ENCODE measurements at regions not wholly inside any gene's neighbourhood (a gene's known extent, or its start where the extent isn't known, plus 50 kb on each side); places are given as distances from the start of the nearest gene placed in this dataset.
A peak's percentile ranks its signal among the peaks of the same experiment; 100 is the strongest.

GRCh38 chr5:18403941-18404438 is 769.7 kb downstream of the TAF11L14 start:
- TF ChIP-seq, protein P1, sequence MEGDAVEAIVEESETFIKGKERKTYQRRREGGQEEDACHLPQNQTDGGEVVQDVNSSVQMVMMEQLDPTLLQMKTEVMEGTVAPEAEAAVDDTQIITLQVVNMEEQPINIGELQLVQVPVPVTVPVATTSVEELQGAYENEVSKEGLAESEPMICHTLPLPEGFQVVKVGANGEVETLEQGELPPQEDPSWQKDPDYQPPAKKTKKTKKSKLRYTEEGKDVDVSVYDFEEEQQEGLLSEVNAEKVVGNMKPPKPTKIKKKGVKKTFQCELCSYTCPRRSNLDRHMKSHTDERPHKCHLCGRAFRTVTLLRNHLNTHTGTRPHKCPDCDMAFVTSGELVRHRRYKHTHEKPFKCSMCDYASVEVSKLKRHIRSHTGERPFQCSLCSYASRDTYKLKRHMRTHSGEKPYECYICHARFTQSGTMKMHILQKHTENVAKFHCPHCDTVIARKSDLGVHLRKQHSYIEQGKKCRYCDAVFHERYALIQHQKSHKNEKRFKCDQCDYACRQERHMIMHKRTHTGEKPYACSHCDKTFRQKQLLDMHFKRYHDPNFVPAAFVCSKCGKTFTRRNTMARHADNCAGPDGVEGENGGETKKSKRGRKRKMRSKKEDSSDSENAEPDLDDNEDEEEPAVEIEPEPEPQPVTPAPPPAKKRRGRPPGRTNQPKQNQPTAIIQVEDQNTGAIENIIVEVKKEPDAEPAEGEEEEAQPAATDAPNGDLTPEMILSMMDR (IDR thresholded peaks at IDR 0.05; ENCODE audit: low read depth, low read length) = no peak

DNA sequence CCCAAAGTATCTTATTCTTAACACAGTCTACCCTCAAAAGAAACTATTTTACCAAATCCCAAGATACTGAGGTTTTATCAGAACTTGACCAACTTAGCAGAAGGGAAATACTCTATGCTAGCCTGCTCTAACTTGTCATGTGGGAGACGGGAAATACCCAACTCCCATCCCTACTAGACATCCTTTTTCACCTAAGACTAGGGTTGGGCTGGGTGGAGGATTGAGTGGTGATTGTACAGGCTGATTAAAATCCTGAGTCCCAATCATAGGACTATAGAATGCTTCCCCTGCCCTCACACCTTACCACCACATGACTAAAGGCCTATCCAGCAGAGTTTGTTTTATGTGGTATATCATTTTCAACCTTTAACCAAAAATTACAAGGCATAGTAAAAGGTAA is 786.5 kb downstream of the TAF11L14 start:
- Histone ChIP-seq H3K36me3 (no peaks in the 10 kb centered on the region; the same call in 1 of the 2 replicates), H3K9me3 (no peaks in the 10 kb centered on the region; the same call in 1 of the 2 replicates), H3K4me1 (no peaks in the 10 kb centered on the region; the same call in 1 of the 2 replicates), H3K4me3 (ENCODE audit: low read depth, low read length) (no peak overlapping the region), H3K27me3 (no peaks in the 10 kb centered on the region)
- no peak for DNase-seq
- TF ChIP-seq, protein P1 (IDR thresholded peaks at IDR 0.05; ENCODE audit: low read depth, low read length) = no peak

More at GRCh38 chr5:18403941-18404438, 769.7 kb downstream of the TAF11L14 start:
- H3K4me3 ChIP-seq (ENCODE audit: low read depth, low read length) = no peak overlapping the region
- no peaks in the 10 kb centered on the region for H3K4me1 ChIP-seq
- no peaks in the 10 kb centered on the region for H3K9me3 ChIP-seq
- no peaks in the 10 kb centered on the region for H3K36me3 ChIP-seq
- H3K27me3 ChIP-seq = no peaks in the 10 kb centered on the region
- DNase-seq = no peak

GRCh38 chr5:18433336-18433735 is 799.1 kb downstream of the TAF11L14 start:
- peak; percentile 81 for DNase-seq
- Histone ChIP-seq H3K4me3 (ENCODE audit: low read depth, low read length) (no peak overlapping the region), H3K27me3 (no peaks in the 10 kb centered on the region), H3K9me3 (no peaks in the 10 kb centered on the region), H3K36me3 (no peaks in the 10 kb centered on the region), H3K4me1 (peaks cover 27% of the 10 kb centered on the region)
- TF ChIP-seq, protein P1 (IDR thresholded peaks at IDR 0.05; ENCODE audit: low read depth, low read length) = no peak

DNA sequence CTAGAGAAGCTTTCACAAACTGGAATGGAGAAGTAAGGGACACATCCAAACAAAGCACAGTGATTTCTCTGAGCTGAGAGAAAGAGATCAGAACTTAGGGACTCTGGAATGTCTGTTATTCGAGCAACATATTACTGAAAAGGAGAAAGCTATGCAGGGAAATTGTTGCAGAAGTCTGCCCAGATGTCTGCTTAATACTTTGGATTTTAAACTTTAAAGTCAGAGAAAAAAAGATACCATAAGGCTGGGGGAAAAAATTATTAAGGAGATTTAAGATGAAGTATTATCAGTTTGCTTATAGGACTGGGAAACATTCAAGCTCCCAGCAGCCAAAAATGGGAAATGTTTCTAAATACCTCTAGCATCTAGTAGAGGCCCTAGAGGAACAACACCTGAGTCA is 803.9 kb downstream of the TAF11L14 start:
- H3K36me3 ChIP-seq = no peaks in the 10 kb centered on the region
- H3K4me3 ChIP-seq (ENCODE audit: low read depth, low read length) = no peak overlapping the region
- peaks cover 3% of the 10 kb centered on the region; the same call in 1 of the 2 replicates for H3K9me3 ChIP-seq
- no peak for DNase-seq
- no peaks in the 10 kb centered on the region for H3K27me3 ChIP-seq
- H3K4me1 ChIP-seq = peaks cover 24% of the 10 kb centered on the region
- TF ChIP-seq, protein P1 (IDR thresholded peaks at IDR 0.05; ENCODE audit: low read depth, low read length) = no peak

- Histone ChIP-seq H3K27me3 (no peaks in the 10 kb centered on the region), H3K9me3 (no peaks in the 10 kb centered on the region), H3K36me3 (no peaks in the 10 kb centered on the region), H3K4me1 (peaks cover 11% of the 10 kb centered on the region), H3K4me3 (ENCODE audit: low read depth, low read length) (no peak overlapping the region)
- TF ChIP-seq, protein P1 (IDR thresholded peaks at IDR 0.05; ENCODE audit: low read depth, low read length) = no peak
- DNase-seq = no peak
These were observed 821.3 kb downstream of the TAF11L14 start for GRCh38 chr5:18455521-18455920.

GRCh38 chr5:18457255-18457654 is 823.0 kb downstream of the TAF11L14 start:
- Histone ChIP-seq H3K4me3 (ENCODE audit: low read depth, low read length) (no peak overlapping the region), H3K4me1 (peaks cover 7% of the 10 kb centered on the region)

More at GRCh38 chr5:18457255-18457654, 823.0 kb downstream of the TAF11L14 start:
- TF ChIP-seq, protein P1 (IDR thresholded peaks at IDR 0.05; ENCODE audit: low read depth, low read length) = no peak
- H3K36me3 ChIP-seq = no peaks in the 10 kb centered on the region
- no peaks in the 10 kb centered on the region for H3K9me3 ChIP-seq
- no peak for DNase-seq
- no peaks in the 10 kb centered on the region for H3K27me3 ChIP-seq
